GM12878 (cell line): ENCODE measurements at regions not wholly inside any gene's neighbourhood (a gene's known extent, or its start where the extent isn't known, plus 50 kb on each side); places are given as distances from the start of the nearest gene placed in this dataset.
A peak's percentile ranks its signal among the peaks of the same experiment; 100 is the strongest.

Source experiments
- ATF3 ChIP-seq: IDR thresholded peaks from 2 replicates; pipeline ENCODE4 v1.6.1; 2011; ENCODE audit warnings: low read depth, mild to moderate bottlenecking, low read length, moderate library complexity, borderline replicate concordance; ENCODE audit errors: extremely low read depth
- ATF7 ChIP-seq: fragments of 450-650 bp; IDR thresholded peaks from 2 replicates; pipeline ENCODE4 v1.6.1; 2016; ENCODE audit warnings: low read depth, mild to moderate bottlenecking
- BACH1 ChIP-seq: fragments of 450-650 bp; IDR thresholded peaks from 2 replicates; pipeline ENCODE4 v1.6.1; 2017; ENCODE audit warnings: mild to moderate bottlenecking, borderline replicate concordance
- CBX3 ChIP-seq: fragments of 200-600 bp; sonication (generic); IDR thresholded peaks from 2 replicates; pipeline ENCODE4 v1.6.1; 2016; ENCODE audit warnings: low read depth, borderline replicate concordance
- CHD2 ChIP-seq: IDR thresholded peaks from 2 replicates; pipeline ENCODE4 v1.6.1; 2011; ENCODE audit warnings: low read depth, low read length, improper control_type of control experiment, borderline replicate concordance
- CHD4 ChIP-seq: fragments of 200-600 bp; sonication (generic); IDR thresholded peaks from 2 replicates; pipeline ENCODE4 v1.6.1; 2016; ENCODE audit warnings: mild to moderate bottlenecking
- EGR1 ChIP-seq, 2 experiments: IDR thresholded peaks; 1 replicate in 1 of 2; 2 replicates in 1 of 2; pipeline ENCODE4 v1.6.1; 2011 to 2012; ENCODE audit warnings: low read depth in 2 of 2, low read length in 2 of 2, borderline replicate concordance in 1 of 2, mild to moderate bottlenecking in 1 of 2, moderate library complexity in 1 of 2
- ESRRA ChIP-seq: IDR thresholded peaks from 2 replicates; pipeline ENCODE4 v1.6.1; 2012; ENCODE audit warnings: mild to moderate bottlenecking, low read length, improper control_type of control experiment
- HSF1 ChIP-seq: fragments of 150-350 bp; IDR thresholded peaks from 2 replicates; pipeline ENCODE4 v1.6.1; 2014; ENCODE audit warnings: mild to moderate bottlenecking, low read depth, low read length
- IRF5 ChIP-seq: fragments of 450-650 bp; IDR thresholded peaks from 2 replicates; pipeline ENCODE4 v1.6.1; 2017; ENCODE audit warnings: borderline replicate concordance
- JUND ChIP-seq: IDR thresholded peaks from 2 replicates; pipeline ENCODE4 v1.6.1; 2012; ENCODE audit warnings: low read depth, mild to moderate bottlenecking, low read length, improper control_type of control experiment, moderate library complexity
- MTA3 ChIP-seq: IDR thresholded peaks from 2 replicates; pipeline ENCODE4 v1.6.1; 2012; ENCODE audit warnings: low read length, inconsistent platforms, borderline replicate concordance
- MXI1 ChIP-seq: fragments of 150-350 bp; IDR thresholded peaks from 2 replicates; pipeline ENCODE4 v1.6.1; 2011; ENCODE audit warnings: low read depth, mild to moderate bottlenecking, inconsistent platforms, low read length, improper control_type of control experiment
- NFIC ChIP-seq: IDR thresholded peaks from 2 replicates; pipeline ENCODE4 v1.6.1; 2012; ENCODE audit warnings: low read depth, mild to moderate bottlenecking, inconsistent platforms, low read length, moderate library complexity
- NFYB ChIP-seq: IDR thresholded peaks from 2 replicates; pipeline ENCODE4 v1.6.1; 2011; ENCODE audit warnings: low read depth, mild to moderate bottlenecking, low read length, improper control_type of control experiment, moderate library complexity; ENCODE audit not compliant: insufficient read depth
- PKNOX1 ChIP-seq: fragments of 450-650 bp; IDR thresholded peaks from 2 replicates; pipeline ENCODE4 v1.6.1; 2016; ENCODE audit warnings: mild to moderate bottlenecking
- POLR2A ChIP-seq: IDR thresholded peaks from 2 replicates; pipeline ENCODE4 v1.6.1; 2011; ENCODE audit warnings: low read depth, mild to moderate bottlenecking, low read length
- RAD51 ChIP-seq: fragments of 450-650 bp; IDR thresholded peaks from 2 replicates; pipeline ENCODE4 v1.6.1; 2016; ENCODE audit warnings: moderate library complexity, mild to moderate bottlenecking, inconsistent platforms
- RELA ChIP-seq: fragments of 450-650 bp; IDR thresholded peaks from 2 replicates; pipeline ENCODE4 v1.8.0; 2014; ENCODE audit warnings: borderline replicate concordance; ENCODE audit not compliant: partially characterized antibody
- SKIL ChIP-seq: fragments of 450-650 bp; IDR thresholded peaks from 2 replicates; pipeline ENCODE4 v1.6.1; 2017; ENCODE audit warnings: mild to moderate bottlenecking, low read depth, inconsistent platforms; ENCODE audit not compliant: poor library complexity, severe bottlenecking
- SMARCA5 ChIP-seq: fragments of 450-650 bp; IDR thresholded peaks from 2 replicates; pipeline ENCODE4 v1.6.1; 2017; ENCODE audit warnings: mild to moderate bottlenecking
- STAT1 ChIP-seq: fragments of 450-650 bp; conservative IDR thresholded peaks from 2 replicates; pipeline ENCODE4 v1.6.1; 2014; ENCODE audit warnings: antibody characterized with exemption, mild to moderate bottlenecking
- STAT3 ChIP-seq: IDR thresholded peaks from 2 replicates; pipeline ENCODE4 v1.6.1; 2011; ENCODE audit warnings: low read depth, low read length, improper control_type of control experiment
- YBX1 ChIP-seq: fragments of 450-650 bp; IDR thresholded peaks from 2 replicates; pipeline ENCODE4 v1.6.1; 2016; ENCODE audit warnings: antibody characterized with exemption
- ZNF622 ChIP-seq: fragments of 450-650 bp; IDR thresholded peaks from 2 replicates; pipeline ENCODE4 v1.6.1; 2017; ENCODE audit warnings: mild to moderate bottlenecking, inconsistent platforms
- ZSCAN29 ChIP-seq: fragments of 450-650 bp; IDR thresholded peaks from 2 replicates; pipeline ENCODE4 v1.6.1; 2017; ENCODE audit warnings: mild to moderate bottlenecking, moderate library complexity

- TF ChIP-seq ATF3 (no peak), ATF7 (no peak), PKNOX1 (no peak), MXI1 (no peak), HSF1 (no peak), SKIL (no peak), SMARCA5 (peak; percentile 50; the same call in 1 of the 2 replicates), ZNF622 (no peak), JUND (no peak), CHD4 (no peak), RELA (no peak), CHD2 (no peak), POLR2A (no peak), MTA3 (no peak), BACH1 (no peak), CBX3 (no peak), YBX1 (no peak), NFIC (no peak), STAT1 (no peak), EGR1 (IDR thresholded peaks at IDR 0.05; ENCODE audit: borderline replicate concordance in 1 of 2, low read depth in 2 of 2, low read length in 2 of 2) (no peak), NFYB (peak; percentile 36; the same call in 1 of the 2 replicates), STAT3 (no peak), ESRRA (no peak), ZSCAN29 (no peak), IRF5 (no peak), RAD51 (no peak)
These were observed 82.9 kb upstream of the FOXP4 start (continued) for GRCh38 chr6:41463062-41463930.
